PC-3 (cell line): ENCODE measurements at regions not wholly inside any gene's neighbourhood (a gene's known extent, or its start where the extent isn't known, plus 50 kb on each side); places are given as distances from the start of the nearest gene placed in this dataset.

Source experiments
- ATAC-seq: fragments of 200-7000 bp; cut with Tn5 transposase; 2 replicates; pipeline ENCODE4 v1.9.1; 2020; ENCODE audit warnings: mild to moderate bottlenecking, moderate library complexity
- BruUV-seq: library from RNA; stranded (reverse); fragments of 400-500 nt; replicated peaks from 2 replicates; lab custom pipeline; 2021; lab: Mats Ljungman, UMichigan
- CTCF ChIA-PET: fragments of 300-600 bp; sonication (Branson Sonifier 250); formaldehyde crosslinking; loops from one replicate; lab custom pipeline; 2022; ENCODE audit warnings: antibody characterized with exemption; lab: Charles Lee
- POLR2A ChIA-PET: fragments of 300-600 bp; sonication (Branson Sonifier 250); formaldehyde crosslinking; loops from one replicate; lab custom pipeline; 2022; ENCODE audit warnings: antibody characterized with exemption; ENCODE audit not compliant: unreplicated experiment; lab: Charles Lee
- DNase-seq: peaks from one replicate; pipeline ENCODE4 v3.0.0-alpha.2; 2015
- H2AFZ ChIP-seq: fragments of 300-600 bp; sonication (generic); 2 replicates; pipeline ENCODE4 v1.6.0; 2016; ENCODE audit warnings: antibody characterized with exemption, low read length
- H3F3A ChIP-seq: fragments of 300-600 bp; sonication (generic); one replicate; pipeline ENCODE4 v1.6.0; 2017; ENCODE audit warnings: antibody characterized with exemption, low read length, control low read depth, mild to moderate bottlenecking; ENCODE audit not compliant: unreplicated experiment
- H3K27ac ChIP-seq: fragments of 300-600 bp; sonication (generic); 2 replicates; pipeline ENCODE4 v1.5.1; 2016; ENCODE audit warnings: mild to moderate bottlenecking, low read length
- H3K27me3 ChIP-seq: fragments of 300-600 bp; sonication (generic); 2 replicates; pipeline ENCODE4 v1.6.1; 2016; ENCODE audit warnings: low read length, mixed read lengths
- H3K36me3 ChIP-seq: fragments of 300-600 bp; sonication (generic); 2 replicates; pipeline ENCODE4 v1.6.1; 2016; ENCODE audit warnings: low read depth, mixed run types, low read length, mixed read lengths
- H3K4me1 ChIP-seq: fragments of 300-600 bp; sonication (generic); 2 replicates; pipeline ENCODE4 v1.5.1; 2016; ENCODE audit warnings: low read length; ENCODE audit not compliant: insufficient read depth
- H3K4me2 ChIP-seq: fragments of 300-600 bp; sonication (generic); 2 replicates; pipeline ENCODE4 v1.6.0; 2016; ENCODE audit warnings: low read length
- H3K4me3 ChIP-seq: fragments of 300-600 bp; sonication (generic); 2 replicates; pipeline ENCODE4 v1.5.1; 2016; ENCODE audit warnings: mild to moderate bottlenecking, low read length, mixed read lengths
- H3K79me2 ChIP-seq: fragments of 300-600 bp; sonication (generic); 2 replicates; pipeline ENCODE4 v1.6.1; 2017; ENCODE audit warnings: low read length, mixed read lengths
- H3K9ac ChIP-seq: fragments of 300-600 bp; sonication (generic); 2 replicates; pipeline ENCODE4 v1.6.0; 2016; ENCODE audit warnings: mild to moderate bottlenecking, low read length
- H3K9me2 ChIP-seq: fragments of 300-600 bp; sonication (generic); replicated peaks from 2 replicates; pipeline ENCODE4 v1.6.1; 2016; ENCODE audit warnings: mixed run types, low read length, mixed read lengths
- H3K9me3 ChIP-seq: fragments of 300-600 bp; sonication (generic); 2 replicates; pipeline ENCODE4 v1.6.1; 2016; ENCODE audit warnings: low read length, mixed read lengths
- H4K20me1 ChIP-seq: fragments of 300-600 bp; sonication (generic); 2 replicates; pipeline ENCODE4 v1.6.1; 2016; ENCODE audit warnings: low read length, mixed read lengths
- EZH2 ChIP-seq: fragments of 300-600 bp; sonication (generic); IDR thresholded peaks from one replicate; pipeline ENCODE4 v1.6.1; 2017; ENCODE audit warnings: antibody characterized with exemption, mild to moderate bottlenecking, low read length; ENCODE audit not compliant: unreplicated experiment
- EZH2phosphoT487 ChIP-seq: fragments of 300-600 bp; sonication (generic); IDR thresholded peaks from 2 replicates; pipeline ENCODE4 v1.6.1; 2018; ENCODE audit warnings: mild to moderate bottlenecking, antibody characterized with exemption, low read length, borderline replicate concordance
- intact Hi-C: fragments of 100-400 bp; cut with micrococcal nuclease; formaldehyde crosslinking; loops from 2 replicates; pipeline ENCODE4 v1.9.0; 2023
- TF ChIP-seq, protein P1 (sequence below): fragments of 300-600 bp; sonication (generic); conservative IDR thresholded peaks from 2 replicates; pipeline ENCODE4 v1.5.1; 2017; ENCODE audit warnings: antibody characterized with exemption, low read depth, mild to moderate bottlenecking, low read length

DNA sequence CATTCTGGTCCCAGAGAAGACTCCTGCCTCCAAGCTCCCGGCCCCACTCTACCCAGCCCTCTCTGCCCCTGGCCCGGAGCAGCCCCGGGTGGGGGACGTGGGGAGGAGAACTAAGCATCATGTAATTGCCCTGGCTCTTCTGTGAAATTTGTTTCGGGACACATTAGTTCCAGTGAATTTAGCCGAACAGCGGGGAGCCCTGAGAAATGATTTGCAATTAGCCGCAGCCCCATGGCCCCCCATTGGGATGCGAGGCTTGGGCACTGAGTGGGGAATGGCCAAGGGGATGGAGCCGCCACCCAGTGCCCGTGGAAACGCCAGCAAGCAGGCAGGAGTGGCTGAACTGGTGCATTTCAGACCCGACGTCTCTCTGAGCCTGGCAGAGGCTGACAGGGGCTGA is 173.9 kb upstream of the LHX5 start:
- no peak overlapping the region for H3K4me3 ChIP-seq
- no TSS peak for BruUV-seq
- no peak overlapping the region for H3K27ac ChIP-seq
- H3K4me1 ChIP-seq, result peaks cover 6% of the 10 kb centered on the region
- no peaks in the 10 kb centered on the region for H4K20me1 ChIP-seq
- no peaks in the 10 kb centered on the region for H3F3A ChIP-seq
- no peaks in the 10 kb centered on the region for H3K9me2 ChIP-seq
- ChIA-PET POLR2A (no interaction called here), CTCF (no interaction called here)
- H3K79me2 ChIP-seq, result no peaks in the 10 kb centered on the region
- DNase-seq, result no peak
- H3K9me3 ChIP-seq, result no peaks in the 10 kb centered on the region
- H3K36me3 ChIP-seq, result no peaks in the 10 kb centered on the region
- ATAC-seq, result no peak
- peaks cover 45% of the 10 kb centered on the region for H3K27me3 ChIP-seq
- H3K4me2 ChIP-seq, result no peak overlapping the region
- TF ChIP-seq EZH2 (no peak), EZH2phosphoT487 (no peak)
- TF ChIP-seq, protein P1, sequence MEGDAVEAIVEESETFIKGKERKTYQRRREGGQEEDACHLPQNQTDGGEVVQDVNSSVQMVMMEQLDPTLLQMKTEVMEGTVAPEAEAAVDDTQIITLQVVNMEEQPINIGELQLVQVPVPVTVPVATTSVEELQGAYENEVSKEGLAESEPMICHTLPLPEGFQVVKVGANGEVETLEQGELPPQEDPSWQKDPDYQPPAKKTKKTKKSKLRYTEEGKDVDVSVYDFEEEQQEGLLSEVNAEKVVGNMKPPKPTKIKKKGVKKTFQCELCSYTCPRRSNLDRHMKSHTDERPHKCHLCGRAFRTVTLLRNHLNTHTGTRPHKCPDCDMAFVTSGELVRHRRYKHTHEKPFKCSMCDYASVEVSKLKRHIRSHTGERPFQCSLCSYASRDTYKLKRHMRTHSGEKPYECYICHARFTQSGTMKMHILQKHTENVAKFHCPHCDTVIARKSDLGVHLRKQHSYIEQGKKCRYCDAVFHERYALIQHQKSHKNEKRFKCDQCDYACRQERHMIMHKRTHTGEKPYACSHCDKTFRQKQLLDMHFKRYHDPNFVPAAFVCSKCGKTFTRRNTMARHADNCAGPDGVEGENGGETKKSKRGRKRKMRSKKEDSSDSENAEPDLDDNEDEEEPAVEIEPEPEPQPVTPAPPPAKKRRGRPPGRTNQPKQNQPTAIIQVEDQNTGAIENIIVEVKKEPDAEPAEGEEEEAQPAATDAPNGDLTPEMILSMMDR, result no peak
- intact Hi-C loops, result no loop called here
- H2AFZ ChIP-seq, result no peak overlapping the region
- H3K9ac ChIP-seq, result no peak overlapping the region

DNA sequence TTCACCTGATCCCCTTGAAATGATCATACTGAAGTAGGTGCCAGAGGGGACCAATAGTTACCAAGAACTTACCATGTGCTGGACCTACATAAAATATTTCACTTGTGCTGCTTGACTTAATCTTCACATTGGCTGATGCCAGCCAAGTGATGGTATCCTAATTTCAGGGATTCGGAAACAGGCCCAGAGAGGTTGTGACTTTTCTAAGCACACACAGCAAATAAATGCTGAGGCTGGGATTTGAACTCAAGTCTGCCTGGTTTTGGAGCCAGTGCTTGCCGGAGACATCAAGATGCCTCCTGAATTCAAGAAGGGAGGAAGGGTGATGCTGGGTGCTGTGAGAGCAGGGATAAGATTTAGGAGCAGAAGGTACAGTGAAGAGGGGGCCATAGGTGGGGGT is 173.5 kb upstream of the LHX5 start:
- BruUV-seq, result no TSS peak
- ATAC-seq, result no peak
- no peaks in the 10 kb centered on the region for H3K36me3 ChIP-seq
- H2AFZ ChIP-seq, result no peak overlapping the region
- no peak overlapping the region for H3K4me3 ChIP-seq
- DNase-seq, result no peak
- no peaks in the 10 kb centered on the region for H3K9me3 ChIP-seq
- H3K9me2 ChIP-seq, result no peaks in the 10 kb centered on the region
- no peaks in the 10 kb centered on the region for H3K79me2 ChIP-seq
- ChIA-PET POLR2A (no interaction called here), CTCF (no interaction called here)
- H3K9ac ChIP-seq, result no peak overlapping the region
- no peak overlapping the region for H3K4me2 ChIP-seq
- H3K27me3 ChIP-seq, result peaks cover 48% of the 10 kb centered on the region
- peaks cover 1% of the 10 kb centered on the region for H3K4me1 ChIP-seq
- H3F3A ChIP-seq, result no peaks in the 10 kb centered on the region
- H4K20me1 ChIP-seq, result no peaks in the 10 kb centered on the region
- H3K27ac ChIP-seq, result no peak overlapping the region
- TF ChIP-seq EZH2, result no peak
- TF ChIP-seq, protein P1, result no peak
- no peak for TF ChIP-seq EZH2phosphoT487
- intact Hi-C loops, result no loop called here

DNA sequence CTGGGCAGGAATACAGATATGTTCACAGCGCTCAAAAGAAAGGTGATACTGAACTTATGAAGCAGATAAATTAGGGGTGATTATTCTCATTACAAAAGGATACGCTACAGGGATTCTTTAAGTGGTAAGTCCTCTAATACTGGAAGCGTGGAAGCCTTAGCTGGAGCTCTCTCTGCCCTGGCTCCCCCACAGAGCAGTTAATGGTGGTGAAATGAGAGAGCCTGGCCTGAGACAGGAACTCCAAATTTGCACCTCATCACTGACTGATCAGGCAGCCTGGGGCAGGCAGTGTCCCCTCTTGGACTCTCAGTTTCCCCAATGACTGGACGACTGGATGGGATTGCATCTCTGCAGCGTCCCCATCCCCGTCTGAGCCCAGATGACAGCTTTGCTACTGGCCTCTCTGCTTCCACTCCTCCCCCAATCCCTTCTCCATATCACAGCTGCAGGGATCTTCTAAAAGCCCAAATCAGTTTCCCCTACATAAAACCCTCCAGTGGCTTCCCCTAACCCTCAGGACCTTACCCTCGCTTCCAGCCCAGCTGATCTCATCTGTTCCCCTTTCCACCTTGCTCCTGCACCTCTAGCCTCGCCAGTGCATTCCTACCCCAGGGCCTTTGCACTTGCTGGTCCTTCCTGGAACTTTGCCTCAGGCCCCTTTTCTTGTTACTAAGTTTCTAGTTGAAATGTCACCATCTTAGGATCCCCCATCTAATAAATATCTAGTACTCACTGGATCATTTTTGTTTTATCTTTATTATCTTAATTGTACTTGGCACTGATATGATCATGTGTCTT is 171.7 kb upstream of the LHX5 start:
- Histone ChIP-seq H3K27ac (no peak overlapping the region), H3K4me1 (no peaks in the 10 kb centered on the region), H3K9ac (no peak overlapping the region), H3K79me2 (no peaks in the 10 kb centered on the region), H3K36me3 (no peaks in the 10 kb centered on the region), H4K20me1 (no peaks in the 10 kb centered on the region), H3K9me3 (no peaks in the 10 kb centered on the region), H3K9me2 (no peaks in the 10 kb centered on the region), H3K4me2 (no peak overlapping the region), H3K27me3 (peaks cover 64% of the 10 kb centered on the region), H2AFZ (no peak overlapping the region), H3F3A (no peaks in the 10 kb centered on the region), H3K4me3 (no peak overlapping the region)
- ATAC-seq (no peak), DNase-seq (no peak)
- no TSS peak for BruUV-seq
- ChIA-PET CTCF (no interaction called here), POLR2A (no interaction called here)
- no peak for TF ChIP-seq EZH2
- no peak for TF ChIP-seq EZH2phosphoT487
- TF ChIP-seq, protein P1, result no peak
- intact Hi-C loops, result no loop called here
